ENCODE measurements at regions not wholly inside any gene's neighbourhood (a gene's known extent, or its start where the extent isn't known, plus 50 kb on each side); places are given as distances from the start of the nearest gene placed in this dataset.

GRCh38 chr6:113802779-113803178, 54.4 kb upstream of the MARCKS start:
- TF ChIP-seq POLR2A (IDR thresholded peaks at IDR 0.05) (no peak), CTCF (IDR thresholded peaks at IDR 0.05) (no peak)
